Pancreas (tissue), 10 donors: ENCODE measurements at regions not wholly inside any gene's neighbourhood (a gene's known extent, or its start where the extent isn't known, plus 50 kb on each side); places are given as distances from the start of the nearest gene placed in this dataset.
A peak's percentile ranks its signal among the peaks of the same experiment; 100 is the strongest.

Experiments used
- ATAC-seq, 4 donors: fragments of 200-7000 bp; cut with Tn5 transposase; one replicate each; pipeline versions ENCODE4 v1.8.0 to v1.9.1; 2020; ENCODE audit warnings: mild to moderate bottlenecking in 4 of 4, moderate library complexity in 4 of 4
- DNase-seq, 6 donors: peaks; one replicate each; pipeline ENCODE4 v3.0.0-alpha.2; 2020
- FAIRE-seq: peaks from 2 replicates; lab custom pipeline; 2012; peaks lifted over from hg19 to GRCh38; lab: Jason Lieb, UNC
- H3K27ac ChIP-seq, 4 donors: fragments of 200-600 bp; sonication (generic); 1 replicate in 3 of 4; 2 replicates in 1 of 4; pipeline versions ENCODE4 v1.5.0 to v1.8.0; 2020
- H3K27me3 ChIP-seq, 4 donors: fragments of 200-600 bp; one replicate each; pipeline ENCODE4 v1.8.0; 2021
- H3K36me3 ChIP-seq, 3 donors: fragments of 200-600 bp; sonication (generic) in 1 of 3; one replicate each; pipeline versions ENCODE4 v1.5.0 to v1.8.0; 2020 to 2021
- H3K4me1 ChIP-seq, 3 donors: fragments of 200-600 bp; one replicate each; pipeline ENCODE4 v1.8.0; 2021
- H3K4me3 ChIP-seq, 4 donors: fragments of 200-600 bp; sonication (generic) in 2 of 4; one replicate each; pipeline versions ENCODE4 v1.5.0 to v1.8.0; 2020 to 2021
- H3K9me3 ChIP-seq, 4 donors: fragments of 200-600 bp; one replicate each; pipeline ENCODE4 v1.8.0; 2021
- CTCF ChIP-seq, 4 donors: fragments of 200-600 bp; sonication (generic) in 3 of 4; IDR thresholded peaks; one replicate each; pipeline versions ENCODE4 v1.5.0 to v1.8.0; 2021; ENCODE audit warnings: antibody characterized with exemption in 4 of 4
- WGBS, 2 donors: extraction: QIAGEN DNeasy Blood & Tissue Kit; methylation state at CpG; one replicate each; pipeline ENCODE4 v1.1.7; 2013; 5-methylcytosine and 5-hydroxymethylcytosine counted together
- intact Hi-C, 3 donors: fragments of 100-400 bp; cut with DNase I; formaldehyde crosslinking; loops; one replicate each; pipeline versions ENCODE4 v1.11.1 to v1.14.2; 2022
- donor health status: healthy with polysubstance abuse.
- donor health status: DM: no; HTN: no; CAD: no; lungs with moderate emphysema.
- donor health status: DM: no; HTN: no; CAD: no.
- donor health status: control.
- donor health status: control.
- donor health status: Bipolar disorder and iron deficiency.
- donor health status: DM: yes; HTN: yes; CAD: no.
- donor health status: DM: no; HTN: no; CAD: no.
- donor health status: DM: no; HTN: no; CAD: no.
- donor health status: DM: yes; HTN: yes; CAD: no.

GRCh38 chr15:39304931-39305728, 275.7 kb upstream of the THBS1 start:
- DNase-seq: no peak
- no peak for FAIRE-seq
- H3K4me1 ChIP-seq: peaks cover 0 to 4% (median 0%) of the 10 kb centered on the region in 3 donors
- H3K4me3 ChIP-seq: no peak overlapping the region
- intact Hi-C loops: no loop called here
- TF ChIP-seq CTCF (IDR thresholded peaks at IDR 0.05): no peak
- no peak for ATAC-seq
- no peaks in the 10 kb centered on the region for H3K36me3 ChIP-seq
- H3K27ac ChIP-seq: no peak overlapping the region
- WGBS, 2 donors: 85 to 91% methylated on average over 4 of the region's 4 CpGs
- H3K27me3 ChIP-seq: no peaks in the 10 kb centered on the region
- H3K9me3 ChIP-seq: no peaks in the 10 kb centered on the region

GRCh38 chr15:39310633-39311032, 270.2 kb upstream of the THBS1 start:
- H3K27me3 ChIP-seq: no peaks in the 10 kb centered on the region
- FAIRE-seq (no peak), DNase-seq (no peak), ATAC-seq (no peak)
- no peak for TF ChIP-seq CTCF (IDR thresholded peaks at IDR 0.05)
- H3K4me1 ChIP-seq: peaks cover 0 to 7% (median 0%) of the 10 kb centered on the region in 3 donors
- H3K27ac ChIP-seq: no peak overlapping the region
- 85 to 91% methylated on average over 3 of the region's 3 CpGs for WGBS, 2 donors
- no peaks in the 10 kb centered on the region for H3K36me3 ChIP-seq
- no peaks in the 10 kb centered on the region for H3K9me3 ChIP-seq
- no peak overlapping the region for H3K4me3 ChIP-seq
- intact Hi-C loops: no loop called here

GRCh38 chr15:39312984-39313383, 267.9 kb upstream of the THBS1 start:
- FAIRE-seq: no peak
- no peak for TF ChIP-seq CTCF (IDR thresholded peaks at IDR 0.05)
- H3K9me3 ChIP-seq: no peaks in the 10 kb centered on the region
- 67 to 69% methylated on average over 3 of the region's 3 CpGs for WGBS, 2 donors
- peak in 3 of 4 donors; percentile 90 to 97 (median 92) for ATAC-seq
- DNase-seq: peak in 2 of 6 donors; percentile 4 to 33
- no peak overlapping the region for H3K27ac ChIP-seq
- H3K4me3 ChIP-seq: no peak overlapping the region
- intact Hi-C loops: no loop called here
- H3K4me1 ChIP-seq: peaks cover 0 to 7% (median 0%) of the 10 kb centered on the region in 3 donors
- no peaks in the 10 kb centered on the region for H3K36me3 ChIP-seq
- no peaks in the 10 kb centered on the region for H3K27me3 ChIP-seq

- FAIRE-seq (no peak), ATAC-seq (peak; percentile 10 to 28 (median 16)), DNase-seq (no peak)
- Histone ChIP-seq H3K9me3 (no peaks in the 10 kb centered on the region), H3K27ac (no peak overlapping the region), H3K4me3 (no peak overlapping the region), H3K36me3 (no peaks in the 10 kb centered on the region), H3K27me3 (no peaks in the 10 kb centered on the region), H3K4me1 (peaks cover 0 to 7% (median 0%) of the 10 kb centered on the region in 3 donors)
- intact Hi-C loops: no loop called here
- WGBS, 2 donors: 88 to 95% methylated on average over 3 of the region's 3 CpGs
- no peak for TF ChIP-seq CTCF (IDR thresholded peaks at IDR 0.05)
These were observed 267.4 kb upstream of the THBS1 start for GRCh38 chr15:39313467-39313866.

GRCh38 chr15:39313881-39314280, 267.0 kb upstream of the THBS1 start:
- Histone ChIP-seq H3K9me3 (no peaks in the 10 kb centered on the region), H3K27me3 (no peaks in the 10 kb centered on the region), H3K4me3 (no peak overlapping the region), H3K27ac (no peak overlapping the region), H3K36me3 (no peaks in the 10 kb centered on the region), H3K4me1 (peaks cover 0 to 7% (median 0%) of the 10 kb centered on the region in 3 donors)
- no peak for TF ChIP-seq CTCF (IDR thresholded peaks at IDR 0.05)
- DNase-seq: no peak
- intact Hi-C loops: no loop called here
- no peak for FAIRE-seq
- ATAC-seq: peak; percentile 26 to 43 (median 36)
- WGBS, 2 donors: 65 to 76% methylated on average over 1 of the region's 1 CpG
